Panc1 (cell line): ENCODE measurements at regions not wholly inside any gene's neighbourhood (a gene's known extent, or its start where the extent isn't known, plus 50 kb on each side); places are given as distances from the start of the nearest gene placed in this dataset.

ENCODE experiments used
- POLR2AphosphoS5 ChIP-seq: IDR thresholded peaks from 2 replicates; pipeline ENCODE4 v1.6.1; 2012; ENCODE audit warnings: mild to moderate bottlenecking, low read depth, low read length, moderate library complexity
- TF ChIP-seq, protein P1 (sequence below): fragments of 450-650 bp; IDR thresholded peaks from 2 replicates; pipeline ENCODE4 v1.5.1; 2017; ENCODE audit warnings: mild to moderate bottlenecking
- TF ChIP-seq, protein P2 (sequence below), 2 experiments: IDR thresholded peaks; 2 replicates each; pipeline ENCODE4 v1.6.1; 2011 to 2012; ENCODE audit warnings: low read depth in 2 of 2, control low read depth in 1 of 2, low read length in 1 of 2, mild to moderate bottlenecking in 1 of 2, moderate library complexity in 1 of 2; ENCODE audit not compliant: insufficient read depth in 1 of 2

DNA sequence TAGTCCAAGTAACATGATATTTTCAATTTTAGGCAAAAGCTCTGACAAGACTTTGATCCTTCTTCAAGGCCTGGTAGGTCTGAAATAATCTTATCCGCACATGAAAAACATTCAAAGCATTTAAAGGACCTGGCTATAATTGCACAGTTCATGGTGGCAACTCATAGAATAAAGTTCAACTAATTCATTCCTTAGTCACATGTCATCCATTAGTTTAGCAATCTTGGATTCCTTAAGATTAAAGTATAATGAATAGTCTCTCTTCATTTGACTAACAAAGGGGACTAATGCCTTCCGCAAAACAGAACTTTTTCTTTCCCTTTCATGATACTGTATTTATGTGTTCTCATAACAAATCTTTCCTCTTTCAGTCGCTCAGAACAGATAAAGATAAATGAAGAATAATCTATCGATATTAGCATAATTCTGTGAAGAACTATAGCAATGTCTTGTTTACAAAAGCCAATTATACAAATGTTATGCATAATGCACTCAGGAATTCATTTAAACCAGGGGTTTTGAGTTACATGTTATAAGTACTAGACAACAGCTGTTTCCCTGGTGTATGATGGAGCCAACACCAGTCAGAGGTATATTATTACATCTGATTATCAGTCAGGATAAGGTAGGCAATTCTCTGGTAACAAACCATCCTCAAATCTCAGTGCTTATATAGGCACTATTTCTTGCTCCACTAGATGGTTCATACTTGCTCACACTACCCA is 172.5 kb downstream of the POTEB3 start:
- TF ChIP-seq, protein P1, sequence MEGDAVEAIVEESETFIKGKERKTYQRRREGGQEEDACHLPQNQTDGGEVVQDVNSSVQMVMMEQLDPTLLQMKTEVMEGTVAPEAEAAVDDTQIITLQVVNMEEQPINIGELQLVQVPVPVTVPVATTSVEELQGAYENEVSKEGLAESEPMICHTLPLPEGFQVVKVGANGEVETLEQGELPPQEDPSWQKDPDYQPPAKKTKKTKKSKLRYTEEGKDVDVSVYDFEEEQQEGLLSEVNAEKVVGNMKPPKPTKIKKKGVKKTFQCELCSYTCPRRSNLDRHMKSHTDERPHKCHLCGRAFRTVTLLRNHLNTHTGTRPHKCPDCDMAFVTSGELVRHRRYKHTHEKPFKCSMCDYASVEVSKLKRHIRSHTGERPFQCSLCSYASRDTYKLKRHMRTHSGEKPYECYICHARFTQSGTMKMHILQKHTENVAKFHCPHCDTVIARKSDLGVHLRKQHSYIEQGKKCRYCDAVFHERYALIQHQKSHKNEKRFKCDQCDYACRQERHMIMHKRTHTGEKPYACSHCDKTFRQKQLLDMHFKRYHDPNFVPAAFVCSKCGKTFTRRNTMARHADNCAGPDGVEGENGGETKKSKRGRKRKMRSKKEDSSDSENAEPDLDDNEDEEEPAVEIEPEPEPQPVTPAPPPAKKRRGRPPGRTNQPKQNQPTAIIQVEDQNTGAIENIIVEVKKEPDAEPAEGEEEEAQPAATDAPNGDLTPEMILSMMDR = no peak
- TF ChIP-seq POLR2AphosphoS5 = no peak
- TF ChIP-seq, protein P2, sequence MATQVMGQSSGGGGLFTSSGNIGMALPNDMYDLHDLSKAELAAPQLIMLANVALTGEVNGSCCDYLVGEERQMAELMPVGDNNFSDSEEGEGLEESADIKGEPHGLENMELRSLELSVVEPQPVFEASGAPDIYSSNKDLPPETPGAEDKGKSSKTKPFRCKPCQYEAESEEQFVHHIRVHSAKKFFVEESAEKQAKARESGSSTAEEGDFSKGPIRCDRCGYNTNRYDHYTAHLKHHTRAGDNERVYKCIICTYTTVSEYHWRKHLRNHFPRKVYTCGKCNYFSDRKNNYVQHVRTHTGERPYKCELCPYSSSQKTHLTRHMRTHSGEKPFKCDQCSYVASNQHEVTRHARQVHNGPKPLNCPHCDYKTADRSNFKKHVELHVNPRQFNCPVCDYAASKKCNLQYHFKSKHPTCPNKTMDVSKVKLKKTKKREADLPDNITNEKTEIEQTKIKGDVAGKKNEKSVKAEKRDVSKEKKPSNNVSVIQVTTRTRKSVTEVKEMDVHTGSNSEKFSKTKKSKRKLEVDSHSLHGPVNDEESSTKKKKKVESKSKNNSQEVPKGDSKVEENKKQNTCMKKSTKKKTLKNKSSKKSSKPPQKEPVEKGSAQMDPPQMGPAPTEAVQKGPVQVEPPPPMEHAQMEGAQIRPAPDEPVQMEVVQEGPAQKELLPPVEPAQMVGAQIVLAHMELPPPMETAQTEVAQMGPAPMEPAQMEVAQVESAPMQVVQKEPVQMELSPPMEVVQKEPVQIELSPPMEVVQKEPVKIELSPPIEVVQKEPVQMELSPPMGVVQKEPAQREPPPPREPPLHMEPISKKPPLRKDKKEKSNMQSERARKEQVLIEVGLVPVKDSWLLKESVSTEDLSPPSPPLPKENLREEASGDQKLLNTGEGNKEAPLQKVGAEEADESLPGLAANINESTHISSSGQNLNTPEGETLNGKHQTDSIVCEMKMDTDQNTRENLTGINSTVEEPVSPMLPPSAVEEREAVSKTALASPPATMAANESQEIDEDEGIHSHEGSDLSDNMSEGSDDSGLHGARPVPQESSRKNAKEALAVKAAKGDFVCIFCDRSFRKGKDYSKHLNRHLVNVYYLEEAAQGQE (IDR thresholded peaks at IDR 0.05; ENCODE audit: insufficient read depth in 1 of 2, low read depth in 2 of 2, low read length in 1 of 2) = no peak
